Activated CD4-positive, alpha-beta T cell treated with anti-CD3 and anti-CD28 coated beads for 36 hours (primary cell): ENCODE measurements at regions not wholly inside any gene's neighbourhood (a gene's known extent, or its start where the extent isn't known, plus 50 kb on each side); places are given as distances from the start of the nearest gene placed in this dataset.
"Not testable (repeated sequence)": the region's sequence is repeated elsewhere in the genome, so short reads cannot be mapped to it uniquely, and the experiment has no call there.

Experiments
- ATAC-seq: fragments of 200-7000 bp; cut with Tn5 transposase; one replicate; pipeline ENCODE4 v1.10.0; 2021; ENCODE audit warnings: mild to moderate bottlenecking, moderate library complexity
- CTCF ChIA-PET: fragments of 350-600 bp; sonication (Branson Sonifier 250); formaldehyde crosslinking; loops from one replicate; lab custom pipeline; 2021; ENCODE audit warnings: antibody characterized with exemption; lab: Charles Lee
- POLR2A ChIA-PET: fragments of 350-600 bp; sonication (Branson Sonifier 250); formaldehyde crosslinking; loops from one replicate; lab custom pipeline; 2021; ENCODE audit warnings: antibody characterized with exemption, inconsistent platforms; lab: Charles Lee
- DNase-seq: peaks from one replicate; pipeline ENCODE4 v3.0.0-alpha.2; 2020
- H3K27ac Mint-ChIP-seq: one replicate; pipeline ENCODE4 v1.8.0; 2021; ENCODE audit warnings: mixed read lengths
- H3K27me3 Mint-ChIP-seq: one replicate; pipeline ENCODE4 v1.8.0; 2021; ENCODE audit warnings: mixed read lengths
- H3K36me3 Mint-ChIP-seq: one replicate; pipeline ENCODE4 v1.8.0; 2021; ENCODE audit warnings: low read depth, mixed read lengths
- H3K4me1 Mint-ChIP-seq: one replicate; pipeline ENCODE4 v1.8.0; 2021; ENCODE audit warnings: mixed read lengths
- H3K4me3 Mint-ChIP-seq: one replicate; pipeline ENCODE4 v1.8.0; 2021; ENCODE audit warnings: mild to moderate bottlenecking, moderate library complexity, mixed read lengths
- H3K9me3 Mint-ChIP-seq: one replicate; pipeline ENCODE4 v1.8.0; 2021; ENCODE audit warnings: low read depth, mixed read lengths
- intact Hi-C, 2 experiments: fragments of 100-400 bp; cut with DNase I in 1 of 2; cut with micrococcal nuclease in 1 of 2; formaldehyde crosslinking; loops; one replicate each; pipeline versions ENCODE4 v1.14.2 to v1.15.1; 2022 to 2024; cut with DNase I, micrococcal nuclease

DNA sequence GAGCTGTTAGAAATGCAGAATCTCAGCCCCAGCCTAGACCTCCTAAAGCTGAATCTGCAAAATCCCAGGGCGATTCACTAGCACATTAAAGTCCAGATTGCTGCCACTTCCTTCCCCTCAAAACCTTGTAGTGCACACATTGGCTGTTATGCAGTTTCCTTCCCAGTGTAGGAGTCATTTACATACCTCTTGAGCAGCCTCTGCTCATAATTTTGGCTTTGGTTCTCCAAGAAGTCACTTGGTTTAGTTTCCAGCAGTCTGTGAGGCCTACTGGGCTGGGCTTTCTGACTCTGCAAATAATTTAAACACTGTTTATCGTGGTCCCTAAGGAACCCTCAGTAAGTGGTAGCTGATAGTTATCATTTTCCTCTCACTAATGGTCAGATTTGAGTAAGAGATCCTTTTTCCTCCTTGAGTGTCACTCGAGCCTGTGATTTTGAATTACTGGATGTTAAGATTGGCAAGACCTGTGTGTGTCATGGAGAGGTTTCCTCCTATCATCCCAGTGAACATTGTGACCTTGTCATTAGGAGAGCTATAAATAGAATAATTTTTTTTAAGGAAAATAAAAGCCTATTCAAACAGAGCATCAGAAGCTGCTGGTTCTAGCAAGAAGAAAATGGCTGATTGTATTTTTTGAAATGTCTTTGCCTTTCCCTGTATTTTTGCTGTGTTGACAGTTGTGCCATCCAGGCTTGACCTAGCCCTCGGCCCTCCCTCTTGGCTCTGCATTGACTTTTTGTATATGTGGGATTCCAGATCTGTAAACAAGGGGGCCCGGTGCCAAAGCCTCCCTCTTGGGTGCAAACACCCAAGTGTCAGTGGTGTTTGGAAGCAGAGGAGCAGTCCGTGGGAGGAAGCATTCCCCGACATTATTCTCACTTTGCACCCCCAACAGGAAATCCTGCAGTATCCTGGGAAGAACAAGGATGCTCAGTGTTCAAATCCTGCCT is 134.8 kb upstream of the ANKRD28 start:
- intact Hi-C loops: no loop called here
- ATAC-seq: no peak
- Mint-ChIP-seq H3K9me3 (no peaks in the 10 kb centered on the region), H3K27me3 (no peaks in the 10 kb centered on the region), H3K4me1 (no peaks in the 10 kb centered on the region), H3K36me3 (peaks cover 1% of the 10 kb centered on the region), H3K4me3 (no peak overlapping the region), H3K27ac (no peak overlapping the region)
- DNase-seq: no peak
- ChIA-PET CTCF (interaction anchor here (1.0 kb wide), 1 partner anchor 8 kb away, joined by 3 read pairs; no protein-coding TSS in a partner anchor), POLR2A (no interaction called here)

DNA sequence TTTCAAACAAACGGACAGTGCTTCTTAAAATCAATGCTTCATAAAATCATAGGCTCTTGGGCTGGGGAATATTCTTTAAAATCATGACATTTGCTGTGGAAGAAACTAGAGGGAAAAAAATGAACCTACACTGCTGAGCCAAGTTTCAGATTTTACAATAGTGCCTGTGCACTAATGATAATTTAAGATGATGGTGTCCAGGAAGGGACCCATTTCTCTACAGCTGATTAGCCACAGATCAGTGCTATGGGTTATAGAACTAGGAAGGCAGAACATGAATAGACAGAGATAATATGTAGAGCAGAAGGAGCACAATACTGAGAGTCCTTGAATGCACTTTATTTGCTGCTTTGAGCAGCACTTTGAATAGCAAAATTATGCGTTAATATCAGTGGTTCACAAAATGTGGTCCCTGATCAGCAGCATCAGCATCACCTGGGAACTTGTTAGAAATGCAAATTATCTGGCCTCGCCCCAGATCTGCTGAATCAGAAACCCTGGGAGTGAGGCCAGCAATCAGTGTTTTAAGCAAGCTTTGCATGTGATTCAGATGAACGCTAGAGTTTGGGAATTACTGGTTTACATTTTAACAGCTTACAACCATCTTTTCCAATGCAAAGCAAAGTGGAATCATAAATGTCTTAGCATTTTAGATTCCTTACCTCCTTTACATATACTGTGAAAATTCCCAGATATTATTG is 135.8 kb upstream of the ANKRD28 start:
- H3K27ac Mint-ChIP-seq: no peak overlapping the region
- ATAC-seq: no peak
- no peak for DNase-seq
- H3K4me1 Mint-ChIP-seq: no peaks in the 10 kb centered on the region
- H3K9me3 Mint-ChIP-seq: no peaks in the 10 kb centered on the region
- peaks cover 1% of the 10 kb centered on the region for H3K36me3 Mint-ChIP-seq
- no peak overlapping the region for H3K4me3 Mint-ChIP-seq
- CTCF ChIA-PET: interaction anchor here (1.0 kb wide), 1 partner anchor 9 kb away, joined by 3 read pairs; no protein-coding TSS in a partner anchor
- intact Hi-C loops: no loop called here
- POLR2A ChIA-PET: no interaction called here
- H3K27me3 Mint-ChIP-seq: no peaks in the 10 kb centered on the region

DNA sequence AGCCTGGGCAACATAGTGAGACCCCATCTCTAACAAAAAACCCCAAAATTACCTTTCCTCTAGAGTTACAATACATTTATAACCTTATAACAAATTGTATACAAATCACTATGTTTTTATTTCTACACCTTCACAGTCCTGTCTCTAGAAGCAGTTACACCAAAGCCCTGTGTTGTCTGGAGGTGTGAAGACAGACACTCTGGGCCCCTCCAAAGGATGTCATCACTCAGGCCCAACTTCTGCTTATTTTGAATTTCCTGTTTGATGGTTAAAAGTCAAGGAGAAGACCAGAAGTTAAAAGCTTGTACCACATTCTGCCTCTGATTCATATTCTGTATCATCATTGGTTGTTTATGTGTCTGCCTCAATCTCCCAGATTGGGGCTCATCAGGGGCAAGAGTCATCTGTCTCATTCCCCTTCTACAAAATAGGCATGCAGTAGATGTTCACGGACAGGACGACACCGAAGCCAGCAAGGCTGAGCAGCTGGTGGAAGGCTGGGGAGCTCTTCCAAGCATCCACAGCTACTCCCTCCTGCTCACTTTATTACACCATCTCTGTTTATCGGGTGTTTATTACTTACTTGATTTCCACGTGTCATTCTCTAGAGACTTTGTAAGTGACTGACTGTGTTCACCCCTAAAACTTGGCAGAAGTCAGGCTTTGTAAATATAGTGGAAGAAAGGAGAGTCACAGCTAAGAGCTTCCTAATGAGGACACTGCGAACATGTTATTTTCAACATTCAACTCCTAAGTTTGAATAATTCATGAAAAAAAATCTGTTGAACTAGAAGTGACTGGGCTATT is 136.8 kb upstream of the ANKRD28 start:
- peaks cover 1% of the 10 kb centered on the region for H3K36me3 Mint-ChIP-seq
- no peaks in the 10 kb centered on the region for H3K4me1 Mint-ChIP-seq
- no peaks in the 10 kb centered on the region for H3K27me3 Mint-ChIP-seq
- DNase-seq (no peak), ATAC-seq (no peak)
- ChIA-PET CTCF (no interaction called here), POLR2A (no interaction called here)
- H3K27ac Mint-ChIP-seq: no peak overlapping the region
- no peaks in the 10 kb centered on the region for H3K9me3 Mint-ChIP-seq
- H3K4me3 Mint-ChIP-seq: no peak overlapping the region
- intact Hi-C loops: no loop called here

DNA sequence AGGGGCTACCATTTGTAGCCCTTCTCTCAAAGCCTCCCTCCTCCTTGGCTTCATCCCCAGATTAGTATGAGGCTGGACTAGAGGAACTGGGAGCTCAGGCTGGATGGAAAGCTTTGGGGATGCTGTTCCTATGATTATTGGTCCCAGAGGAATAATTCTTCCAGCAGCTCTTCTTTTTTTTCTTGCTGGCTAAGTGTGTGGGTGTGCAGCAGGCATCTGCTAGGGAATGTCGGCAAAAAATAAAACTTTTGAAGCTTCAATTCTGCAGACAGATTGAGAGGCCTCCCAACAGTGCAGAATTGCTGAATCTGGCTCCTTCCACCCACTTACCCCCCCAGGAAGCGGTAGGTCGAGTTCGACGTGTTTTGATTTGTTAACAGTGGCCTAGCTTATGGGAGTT is 138.5 kb upstream of the ANKRD28 start:
- peaks cover 1% of the 10 kb centered on the region for H3K36me3 Mint-ChIP-seq
- intact Hi-C loops: no loop called here
- no peaks in the 10 kb centered on the region for H3K9me3 Mint-ChIP-seq
- POLR2A ChIA-PET: no interaction called here
- H3K4me1 Mint-ChIP-seq: no peaks in the 10 kb centered on the region
- CTCF ChIA-PET: interaction anchor here (0.7 kb wide), 1 partner anchor 122 kb away, joined by 3 read pairs; no protein-coding TSS in a partner anchor
- H3K27ac Mint-ChIP-seq: no peak overlapping the region
- DNase-seq (no peak), ATAC-seq (no peak)
- no peak overlapping the region for H3K4me3 Mint-ChIP-seq
- H3K27me3 Mint-ChIP-seq: peaks cover 2% of the 10 kb centered on the region

DNA sequence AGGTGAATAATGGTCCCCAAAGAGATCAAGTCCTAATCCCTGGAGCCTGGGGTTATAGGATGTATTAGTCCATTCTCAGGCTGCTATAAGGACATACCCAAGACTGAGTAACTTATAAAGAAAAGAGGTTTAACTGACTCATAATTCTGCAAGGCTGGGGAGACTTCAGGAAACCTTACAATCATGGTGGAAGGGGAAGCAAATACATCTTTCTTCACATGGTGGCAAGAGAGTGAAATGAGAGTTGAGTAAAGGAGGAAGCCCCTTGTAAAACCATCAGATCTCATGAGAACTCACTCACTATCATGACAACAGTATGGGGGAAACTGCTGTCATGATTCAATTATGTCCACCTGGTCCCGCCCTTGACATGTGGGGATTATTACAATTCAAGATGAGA is 142.9 kb upstream of the ANKRD28 start:
- ATAC-seq: no peak
- Mint-ChIP-seq H3K4me3 (no peak overlapping the region), H3K27ac (no peak overlapping the region), H3K9me3 (no peaks in the 10 kb centered on the region), H3K27me3 (peaks cover 4% of the 10 kb centered on the region), H3K36me3 (peaks cover under 1% of the 10 kb centered on the region), H3K4me1 (no peaks in the 10 kb centered on the region)
- ChIA-PET CTCF (no interaction called here), POLR2A (no interaction called here)
- intact Hi-C loops: no loop called here
- DNase-seq: no peak

DNA sequence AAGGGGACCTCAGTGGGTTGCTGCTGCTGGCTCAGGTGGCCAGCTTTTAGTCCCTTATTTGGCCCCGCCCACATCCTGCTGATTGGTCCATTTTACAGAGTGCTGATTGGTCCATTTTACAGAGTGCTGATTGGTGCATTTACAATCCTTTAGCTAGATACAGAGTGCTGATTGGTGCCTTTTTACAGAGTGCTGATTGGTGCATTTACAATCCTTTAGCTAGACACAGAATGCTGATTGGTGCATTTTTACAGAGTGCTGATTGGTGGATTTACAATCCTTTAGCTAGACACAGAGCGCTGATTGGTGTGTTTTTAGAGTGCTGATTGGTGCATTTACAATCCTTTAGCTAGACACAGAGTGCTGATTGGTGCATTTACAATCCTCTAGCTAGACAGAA is 143.7 kb upstream of the ANKRD28 start:
- intact Hi-C loops, H3K27ac Mint-ChIP-seq, H3K9me3 Mint-ChIP-seq, H3K27me3 Mint-ChIP-seq, H3K36me3 Mint-ChIP-seq, H3K4me3 Mint-ChIP-seq, DNase-seq, H3K4me1 Mint-ChIP-seq, POLR2A ChIA-PET, ATAC-seq: not testable (repeated sequence)
- CTCF ChIA-PET: interaction anchor here (0.6 kb wide), 1 partner anchor 376 kb away, joined by 3 read pairs; no protein-coding TSS in a partner anchor

DNA sequence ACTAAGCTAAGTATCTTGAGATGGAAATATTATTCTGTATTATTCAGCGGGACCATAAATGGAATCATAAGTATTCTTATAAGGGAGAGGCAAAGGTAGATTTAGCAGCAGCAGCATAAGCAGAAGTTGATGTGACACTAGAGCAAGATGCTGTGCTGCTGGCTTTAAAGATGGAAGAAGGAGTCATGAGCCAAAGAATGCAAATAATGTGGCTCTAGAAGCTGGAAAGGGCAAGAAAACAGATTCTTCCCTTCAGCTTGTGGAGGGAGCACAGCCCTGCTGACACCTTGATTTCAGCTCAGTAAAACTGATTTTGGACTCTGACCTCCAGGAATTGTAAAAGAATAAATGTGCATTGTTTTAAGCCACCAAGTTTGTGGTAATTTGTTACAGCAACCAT is 144.2 kb upstream of the ANKRD28 start:
- no peak overlapping the region for H3K27ac Mint-ChIP-seq

DNA sequence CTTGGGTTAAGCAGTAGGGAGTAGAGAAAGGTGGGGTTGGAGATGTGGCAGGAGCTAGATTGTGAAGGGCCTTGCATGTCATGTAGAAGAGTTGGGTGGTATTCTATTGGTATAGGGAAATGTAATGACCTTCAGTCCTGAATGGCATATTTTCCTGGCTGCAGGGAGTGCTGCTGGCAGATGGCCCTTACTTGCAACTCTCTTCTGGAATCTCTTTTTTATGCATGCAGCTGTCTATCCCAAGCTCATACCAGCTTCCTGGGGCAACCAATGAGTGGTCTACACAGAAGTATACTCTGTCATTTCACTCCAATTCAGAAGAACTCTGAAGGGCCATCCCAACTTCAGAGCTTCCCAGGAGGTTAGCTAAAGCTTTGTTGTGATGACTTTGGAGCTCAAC is 144.7 kb upstream of the ANKRD28 start:
- H3K27me3 Mint-ChIP-seq: peaks cover 4% of the 10 kb centered on the region
- no peaks in the 10 kb centered on the region for H3K36me3 Mint-ChIP-seq
- no peak overlapping the region for H3K4me3 Mint-ChIP-seq
- ChIA-PET CTCF (interaction anchor here (0.6 kb wide), 2 partner anchors 23 to 386 kb away, joined by 3 read pairs; no protein-coding TSS in a partner anchor), POLR2A (no interaction called here)
- no peaks in the 10 kb centered on the region for H3K4me1 Mint-ChIP-seq
- ATAC-seq (no peak), DNase-seq (no peak)
- no peaks in the 10 kb centered on the region for H3K9me3 Mint-ChIP-seq
- intact Hi-C loops: no loop called here
- no peak overlapping the region for H3K27ac Mint-ChIP-seq

More for the DNA sequence above, 144.2 kb upstream of the ANKRD28 start:
- intact Hi-C loops: no loop called here
- ATAC-seq: no peak
- no peak for DNase-seq
- CTCF ChIA-PET: interaction anchor here (0.6 kb wide), 1 partner anchor 377 kb away, joined by 3 read pairs; no protein-coding TSS in a partner anchor
- H3K36me3 Mint-ChIP-seq: no peaks in the 10 kb centered on the region
- H3K9me3 Mint-ChIP-seq: no peaks in the 10 kb centered on the region
- POLR2A ChIA-PET: no interaction called here
- H3K4me3 Mint-ChIP-seq: no peak overlapping the region
- H3K27me3 Mint-ChIP-seq: peaks cover 4% of the 10 kb centered on the region
- no peaks in the 10 kb centered on the region for H3K4me1 Mint-ChIP-seq

DNA sequence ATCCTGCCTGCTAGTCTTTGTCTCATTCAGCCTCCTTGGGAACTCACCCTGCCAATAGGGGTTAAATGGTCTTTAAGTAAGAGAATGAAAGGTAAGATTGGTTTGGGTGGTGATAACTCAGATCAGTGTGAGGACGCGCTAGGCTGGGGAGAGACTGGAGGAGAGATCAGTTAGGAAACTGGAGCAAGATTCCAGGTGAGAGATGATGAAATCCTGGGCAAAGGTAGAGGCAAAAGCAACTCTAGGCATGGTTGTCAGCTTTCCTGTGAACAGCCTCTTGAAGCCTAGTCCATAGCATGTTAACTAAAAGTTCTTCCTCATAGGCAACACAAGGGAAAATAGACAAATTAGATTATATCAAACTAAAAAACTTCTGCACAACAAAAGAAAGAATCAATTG is 145.2 kb upstream of the ANKRD28 start:
- CTCF ChIA-PET: interaction anchor here (0.6 kb wide), 2 partner anchors 23 to 386 kb away, joined by 3 read pairs; no protein-coding TSS in a partner anchor
- POLR2A ChIA-PET: no interaction called here
- Mint-ChIP-seq H3K4me3 (no peak overlapping the region), H3K9me3 (no peaks in the 10 kb centered on the region), H3K4me1 (no peaks in the 10 kb centered on the region), H3K27ac (no peak overlapping the region), H3K27me3 (peaks cover 4% of the 10 kb centered on the region), H3K36me3 (no peaks in the 10 kb centered on the region)
- DNase-seq (no peak), ATAC-seq (no peak)
- intact Hi-C loops: no loop called here

DNA sequence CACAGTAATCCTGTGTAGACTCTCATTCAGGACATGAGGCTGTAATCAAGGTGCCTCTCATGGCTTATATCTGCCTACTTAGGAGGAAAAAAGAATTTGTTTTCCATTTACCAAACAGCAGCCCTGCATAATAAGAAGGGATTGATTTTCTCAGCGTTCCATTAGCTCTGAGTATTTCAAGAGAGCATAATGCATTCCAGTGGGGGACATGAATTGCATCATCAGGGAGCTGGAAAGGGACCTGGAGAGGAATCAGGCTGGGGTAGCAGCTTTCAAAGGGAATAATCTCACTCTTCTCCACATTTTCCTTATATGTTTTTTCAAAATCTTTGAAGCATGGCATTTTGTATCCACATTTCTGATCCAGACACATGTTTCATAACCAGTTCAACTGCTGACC is 150.6 kb upstream of the ANKRD28 start:
- DNase-seq (no peak), ATAC-seq (no peak)
- CTCF ChIA-PET: no interaction called here
- POLR2A ChIA-PET: no interaction called here
- Mint-ChIP-seq H3K36me3 (no peaks in the 10 kb centered on the region), H3K4me3 (no peak overlapping the region), H3K9me3 (no peaks in the 10 kb centered on the region), H3K27ac (no peak overlapping the region), H3K4me1 (no peaks in the 10 kb centered on the region), H3K27me3 (peaks cover 2% of the 10 kb centered on the region)
- intact Hi-C loops: no loop called here

DNA sequence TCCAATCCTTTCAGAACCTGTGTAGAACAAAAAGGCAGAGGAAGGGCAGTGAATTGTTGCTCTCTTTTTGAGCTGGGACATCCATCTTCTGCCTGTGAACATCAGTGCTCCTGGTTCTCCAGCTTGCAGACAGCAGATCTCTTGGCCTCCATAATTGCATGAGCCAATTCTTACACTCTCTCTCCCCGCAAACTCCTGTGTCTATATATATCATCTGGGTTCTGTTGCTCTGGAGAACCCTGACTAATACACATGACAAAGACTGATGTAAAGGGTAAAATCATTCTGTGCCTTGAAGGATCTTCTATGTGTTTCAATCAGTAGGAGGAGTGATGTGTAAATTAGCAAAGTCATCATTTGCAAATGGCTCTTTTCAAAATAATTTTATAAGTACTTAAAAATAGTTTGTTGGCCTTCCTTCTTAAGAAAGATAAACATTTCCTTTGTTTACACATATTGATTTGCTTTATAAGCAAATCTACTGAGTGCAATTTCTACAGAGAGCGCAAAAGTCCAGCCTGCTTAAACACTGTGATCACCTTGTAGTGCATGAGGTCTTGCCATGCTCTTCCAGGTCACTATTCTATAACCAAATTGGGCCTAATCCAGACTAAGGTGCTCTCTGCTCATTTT is 154.9 kb upstream of the ANKRD28 start:
- intact Hi-C loops: loop anchor here in 1 of 2 experiments (10.0 kb wide), 1 partner anchor 318 kb away; no protein-coding TSS in a partner anchor

More for the DNA sequence above, 154.9 kb upstream of the ANKRD28 start:
- H3K4me1 Mint-ChIP-seq: no peaks in the 10 kb centered on the region
- H3K27me3 Mint-ChIP-seq: peaks cover 2% of the 10 kb centered on the region
- DNase-seq (no peak), ATAC-seq (no peak)
- CTCF ChIA-PET: no interaction called here
- H3K36me3 Mint-ChIP-seq: no peaks in the 10 kb centered on the region
- no peaks in the 10 kb centered on the region for H3K9me3 Mint-ChIP-seq
- H3K27ac Mint-ChIP-seq: no peak overlapping the region
- POLR2A ChIA-PET: no interaction called here
- H3K4me3 Mint-ChIP-seq: no peak overlapping the region
